ENCODE measurements at regions not wholly inside any gene's neighbourhood (a gene's known extent, or its start where the extent isn't known, plus 50 kb on each side); places are given as distances from the start of the nearest gene placed in this dataset.

GRCh38 chr7:155935005-155935557, 122.8 kb upstream of the SHH start:
- Histone ChIP-seq H3K36me3 (ENCODE audit: insufficient read depth) (no peaks in the 10 kb centered on the region), H3K4me2 (no peak overlapping the region), H3K27me3 (ENCODE audit: insufficient read depth) (no peaks in the 10 kb centered on the region), H3F3A (replicated peaks; ENCODE audit: low read depth) (0 out of 2 replicates have a peak, but pooled peaks cover 2% of the 10 kb centered on the region), H3K9me2 (ENCODE audit: insufficient read depth) (no peaks in the 10 kb centered on the region), H4K20me1 (replicated peaks; ENCODE audit: insufficient read depth) (no peaks in the 10 kb centered on the region), H3K4me3 (no peak overlapping the region), H3K4me1 (ENCODE audit: insufficient read depth) (no peaks in the 10 kb centered on the region), H3K27ac (ENCODE audit: low read depth) (no peak overlapping the region), H3K79me2 (replicated peaks; ENCODE audit: insufficient read depth) (no peaks in the 10 kb centered on the region), H2AFZ (no peak overlapping the region)
- Mint-ChIP-seq H3K36me3 (ENCODE audit: low read depth) (no peaks in the 10 kb centered on the region; the same call in 2 of the 3 replicates), H3K9me3 (peaks cover 29% of the 10 kb centered on the region), H3K4me1 (no peaks in the 10 kb centered on the region), H3K27me3 (ENCODE audit: insufficient read depth, low read depth, poor library complexity) (peaks cover 4% of the 10 kb centered on the region), H3K4me3 (no peak overlapping the region), H3K27ac (no peak overlapping the region)
- TF ChIP-seq NANOG (IDR thresholded peaks at IDR 0.05; ENCODE audit: borderline replicate concordance) (no peak), ETS1 (IDR thresholded peaks at IDR 0.05) (no peak), EZH2 (IDR thresholded peaks at IDR 0.05; ENCODE audit: low read depth, unreplicated experiment) (no peak), CREB1 (CRISPR knock-in tag; IDR thresholded peaks at IDR 0.05; ENCODE audit: low read depth) (no peak), ZNF331 (CRISPR knock-in tag; IDR thresholded peaks at IDR 0.05; ENCODE audit: low read depth) (no peak), STAT1 (IDR thresholded peaks at IDR 0.05; ENCODE audit: unreplicated experiment) (no peak), JUNB (IDR thresholded peaks at IDR 0.05; ENCODE audit: unreplicated experiment) (no peak), POLR2AphosphoS5 (IDR thresholded peaks at IDR 0.05; ENCODE audit: low read depth) (no peak), REST (IDR thresholded peaks at IDR 0.05; ENCODE audit: unreplicated experiment) (no peak), ZNF114 (CRISPR knock-in tag; IDR thresholded peaks at IDR 0.05) (no peak), EZH2phosphoT487 (IDR thresholded peaks at IDR 0.05; ENCODE audit: unreplicated experiment) (no peak)
- TF ChIP-seq, protein P1, sequence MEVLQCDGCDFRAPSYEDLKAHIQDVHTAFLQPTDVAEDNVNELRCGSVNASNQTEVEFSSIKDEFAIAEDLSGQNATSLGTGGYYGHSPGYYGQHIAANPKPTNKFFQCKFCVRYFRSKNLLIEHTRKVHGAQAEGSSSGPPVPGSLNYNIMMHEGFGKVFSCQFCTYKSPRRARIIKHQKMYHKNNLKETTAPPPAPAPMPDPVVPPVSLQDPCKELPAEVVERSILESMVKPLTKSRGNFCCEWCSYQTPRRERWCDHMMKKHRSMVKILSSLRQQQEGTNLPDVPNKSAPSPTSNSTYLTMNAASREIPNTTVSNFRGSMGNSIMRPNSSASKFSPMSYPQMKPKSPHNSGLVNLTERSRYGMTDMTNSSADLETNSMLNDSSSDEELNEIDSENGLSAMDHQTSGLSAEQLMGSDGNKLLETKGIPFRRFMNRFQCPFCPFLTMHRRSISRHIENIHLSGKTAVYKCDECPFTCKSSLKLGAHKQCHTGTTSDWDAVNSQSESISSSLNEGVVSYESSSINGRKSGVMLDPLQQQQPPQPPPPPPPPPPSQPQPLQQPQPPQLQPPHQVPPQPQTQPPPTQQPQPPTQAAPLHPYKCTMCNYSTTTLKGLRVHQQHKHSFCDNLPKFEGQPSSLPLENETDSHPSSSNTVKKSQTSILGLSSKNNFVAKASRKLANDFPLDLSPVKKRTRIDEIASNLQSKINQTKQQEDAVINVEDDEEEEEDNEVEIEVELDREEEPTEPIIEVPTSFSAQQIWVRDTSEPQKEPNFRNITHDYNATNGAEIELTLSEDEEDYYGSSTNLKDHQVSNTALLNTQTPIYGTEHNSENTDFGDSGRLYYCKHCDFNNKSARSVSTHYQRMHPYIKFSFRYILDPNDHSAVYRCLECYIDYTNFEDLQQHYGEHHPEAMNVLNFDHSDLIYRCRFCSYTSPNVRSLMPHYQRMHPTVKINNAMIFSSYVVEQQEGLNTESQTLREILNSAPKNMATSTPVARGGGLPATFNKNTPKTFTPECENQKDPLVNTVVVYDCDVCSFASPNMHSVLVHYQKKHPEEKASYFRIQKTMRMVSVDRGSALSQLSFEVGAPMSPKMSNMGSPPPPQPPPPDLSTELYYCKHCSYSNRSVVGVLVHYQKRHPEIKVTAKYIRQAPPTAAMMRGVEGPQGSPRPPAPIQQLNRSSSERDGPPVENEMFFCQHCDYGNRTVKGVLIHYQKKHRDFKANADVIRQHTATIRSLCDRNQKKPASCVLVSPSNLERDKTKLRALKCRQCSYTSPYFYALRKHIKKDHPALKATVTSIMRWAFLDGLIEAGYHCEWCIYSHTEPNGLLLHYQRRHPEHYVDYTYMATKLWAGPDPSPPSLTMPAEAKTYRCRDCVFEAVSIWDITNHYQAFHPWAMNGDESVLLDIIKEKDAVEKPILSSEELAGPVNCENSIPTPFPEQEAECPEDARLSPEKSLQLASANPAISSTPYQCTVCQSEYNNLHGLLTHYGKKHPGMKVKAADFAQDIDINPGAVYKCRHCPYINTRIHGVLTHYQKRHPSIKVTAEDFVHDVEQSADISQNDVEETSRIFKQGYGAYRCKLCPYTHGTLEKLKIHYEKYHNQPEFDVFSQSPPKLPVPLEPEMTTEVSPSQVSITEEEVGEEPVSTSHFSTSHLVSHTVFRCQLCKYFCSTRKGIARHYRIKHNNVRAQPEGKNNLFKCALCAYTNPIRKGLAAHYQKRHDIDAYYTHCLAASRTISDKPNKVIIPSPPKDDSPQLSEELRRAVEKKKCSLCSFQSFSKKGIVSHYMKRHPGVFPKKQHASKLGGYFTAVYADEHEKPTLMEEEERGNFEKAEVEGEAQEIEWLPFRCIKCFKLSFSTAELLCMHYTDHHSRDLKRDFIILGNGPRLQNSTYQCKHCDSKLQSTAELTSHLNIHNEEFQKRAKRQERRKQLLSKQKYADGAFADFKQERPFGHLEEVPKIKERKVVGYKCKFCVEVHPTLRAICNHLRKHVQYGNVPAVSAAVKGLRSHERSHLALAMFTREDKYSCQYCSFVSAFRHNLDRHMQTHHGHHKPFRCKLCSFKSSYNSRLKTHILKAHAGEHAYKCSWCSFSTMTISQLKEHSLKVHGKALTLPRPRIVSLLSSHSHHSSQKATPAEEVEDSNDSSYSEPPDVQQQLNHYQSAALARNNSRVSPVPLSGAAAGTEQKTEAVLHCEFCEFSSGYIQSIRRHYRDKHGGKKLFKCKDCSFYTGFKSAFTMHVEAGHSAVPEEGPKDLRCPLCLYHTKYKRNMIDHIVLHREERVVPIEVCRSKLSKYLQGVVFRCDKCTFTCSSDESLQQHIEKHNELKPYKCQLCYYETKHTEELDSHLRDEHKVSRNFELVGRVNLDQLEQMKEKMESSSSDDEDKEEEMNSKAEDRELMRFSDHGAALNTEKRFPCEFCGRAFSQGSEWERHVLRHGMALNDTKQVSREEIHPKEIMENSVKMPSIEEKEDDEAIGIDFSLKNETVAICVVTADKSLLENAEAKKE (CRISPR knock-in tag; IDR thresholded peaks at IDR 0.05), result no peak
- TF ChIP-seq, protein P2, sequence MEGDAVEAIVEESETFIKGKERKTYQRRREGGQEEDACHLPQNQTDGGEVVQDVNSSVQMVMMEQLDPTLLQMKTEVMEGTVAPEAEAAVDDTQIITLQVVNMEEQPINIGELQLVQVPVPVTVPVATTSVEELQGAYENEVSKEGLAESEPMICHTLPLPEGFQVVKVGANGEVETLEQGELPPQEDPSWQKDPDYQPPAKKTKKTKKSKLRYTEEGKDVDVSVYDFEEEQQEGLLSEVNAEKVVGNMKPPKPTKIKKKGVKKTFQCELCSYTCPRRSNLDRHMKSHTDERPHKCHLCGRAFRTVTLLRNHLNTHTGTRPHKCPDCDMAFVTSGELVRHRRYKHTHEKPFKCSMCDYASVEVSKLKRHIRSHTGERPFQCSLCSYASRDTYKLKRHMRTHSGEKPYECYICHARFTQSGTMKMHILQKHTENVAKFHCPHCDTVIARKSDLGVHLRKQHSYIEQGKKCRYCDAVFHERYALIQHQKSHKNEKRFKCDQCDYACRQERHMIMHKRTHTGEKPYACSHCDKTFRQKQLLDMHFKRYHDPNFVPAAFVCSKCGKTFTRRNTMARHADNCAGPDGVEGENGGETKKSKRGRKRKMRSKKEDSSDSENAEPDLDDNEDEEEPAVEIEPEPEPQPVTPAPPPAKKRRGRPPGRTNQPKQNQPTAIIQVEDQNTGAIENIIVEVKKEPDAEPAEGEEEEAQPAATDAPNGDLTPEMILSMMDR (conservative IDR thresholded peaks at IDR 0.05; ENCODE audit: low read depth in 2 of 2), result no peak
- DNase-seq (ENCODE audit: low spot score) (no peak), ATAC-seq (no peak)

All from GM23338 (cell line).